ENCODE measurements at regions not wholly inside any gene's neighbourhood (a gene's known extent, or its start where the extent isn't known, plus 50 kb on each side); places are given as distances from the start of the nearest gene placed in this dataset.

DNA sequence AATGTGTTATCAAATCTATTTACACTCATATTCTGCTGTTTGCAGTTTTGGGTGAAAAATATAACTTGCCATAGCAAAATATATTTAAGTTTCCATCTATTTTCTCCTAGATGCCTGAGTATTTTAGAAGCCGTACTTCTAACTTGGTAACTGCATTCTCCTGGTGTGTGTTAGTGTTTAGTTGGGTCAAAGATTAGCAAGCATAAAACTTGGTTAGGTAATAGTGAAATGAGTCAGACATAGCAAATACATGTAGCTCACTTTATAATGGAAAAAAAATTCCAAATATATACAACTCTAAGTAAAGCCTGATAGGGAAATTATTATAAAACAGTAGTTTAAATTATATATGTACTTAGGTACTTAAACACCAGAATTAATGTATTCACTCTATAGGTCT, 640.7 kb upstream of the ST8SIA4 start:
- Histone ChIP-seq H3K27ac (ENCODE audit: low read length) (no peak overlapping the region), H3K36me3 (ENCODE audit: insufficient read depth, low read length) (no peaks in the 10 kb centered on the region), H3K4me2 (ENCODE audit: insufficient read depth, low read length) (no peak overlapping the region), H4K20me1 (ENCODE audit: insufficient read depth, low read length) (no peaks in the 10 kb centered on the region), H3K79me2 (ENCODE audit: insufficient read depth, low read length) (no peaks in the 10 kb centered on the region), H3K4me3 (ENCODE audit: low read depth in 1 of 2, low read length in 2 of 2) (no peak overlapping the region), H3K27me3 (ENCODE audit: insufficient read depth, low read length, poor library complexity) (no peaks in the 10 kb centered on the region), H3K4me1 (ENCODE audit: insufficient read depth, low read length) (no peaks in the 10 kb centered on the region), H2AFZ (ENCODE audit: low read depth, low read length) (no peak overlapping the region), H3K9ac (ENCODE audit: low read depth, low read length) (no peak overlapping the region), H3K9me3 (ENCODE audit: insufficient read depth, low read length, severe bottlenecking) (no peaks in the 10 kb centered on the region)
- ATAC-seq (ENCODE audit: insufficient read depth, low read depth) (no peak), DNase-seq (no peak)
- no peak for TF ChIP-seq EZH2 (IDR thresholded peaks at IDR 0.05; ENCODE audit: borderline replicate concordance, low read depth, low read length, severe bottlenecking)
- TF ChIP-seq, protein P1, sequence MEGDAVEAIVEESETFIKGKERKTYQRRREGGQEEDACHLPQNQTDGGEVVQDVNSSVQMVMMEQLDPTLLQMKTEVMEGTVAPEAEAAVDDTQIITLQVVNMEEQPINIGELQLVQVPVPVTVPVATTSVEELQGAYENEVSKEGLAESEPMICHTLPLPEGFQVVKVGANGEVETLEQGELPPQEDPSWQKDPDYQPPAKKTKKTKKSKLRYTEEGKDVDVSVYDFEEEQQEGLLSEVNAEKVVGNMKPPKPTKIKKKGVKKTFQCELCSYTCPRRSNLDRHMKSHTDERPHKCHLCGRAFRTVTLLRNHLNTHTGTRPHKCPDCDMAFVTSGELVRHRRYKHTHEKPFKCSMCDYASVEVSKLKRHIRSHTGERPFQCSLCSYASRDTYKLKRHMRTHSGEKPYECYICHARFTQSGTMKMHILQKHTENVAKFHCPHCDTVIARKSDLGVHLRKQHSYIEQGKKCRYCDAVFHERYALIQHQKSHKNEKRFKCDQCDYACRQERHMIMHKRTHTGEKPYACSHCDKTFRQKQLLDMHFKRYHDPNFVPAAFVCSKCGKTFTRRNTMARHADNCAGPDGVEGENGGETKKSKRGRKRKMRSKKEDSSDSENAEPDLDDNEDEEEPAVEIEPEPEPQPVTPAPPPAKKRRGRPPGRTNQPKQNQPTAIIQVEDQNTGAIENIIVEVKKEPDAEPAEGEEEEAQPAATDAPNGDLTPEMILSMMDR (IDR thresholded peaks at IDR 0.05; ENCODE audit: borderline replicate concordance, extremely low read depth, low read length, poor library complexity, severe bottlenecking) = no peak

DNA sequence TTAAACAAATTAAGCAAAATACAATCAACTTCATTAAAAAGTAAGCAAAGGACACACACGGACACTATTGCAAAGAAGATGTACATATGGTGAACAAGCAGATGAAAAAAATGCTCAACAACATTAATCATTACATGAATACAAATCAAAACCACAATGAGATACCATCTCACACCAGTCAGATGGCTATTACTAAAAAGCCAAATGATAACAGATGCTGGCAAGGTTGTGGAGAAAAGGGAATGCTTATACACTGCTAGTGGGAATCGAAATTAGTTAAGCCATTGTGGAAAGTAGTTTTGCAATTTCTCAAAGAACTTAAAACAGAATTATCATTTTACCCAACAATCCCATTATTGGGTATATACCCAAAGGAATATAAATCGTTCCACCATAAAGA, 636.2 kb upstream of the ST8SIA4 start:
- Histone ChIP-seq H4K20me1 (ENCODE audit: insufficient read depth, low read length) (no peaks in the 10 kb centered on the region), H3K9me3 (ENCODE audit: insufficient read depth, low read length, severe bottlenecking) (no peaks in the 10 kb centered on the region), H3K4me2 (ENCODE audit: insufficient read depth, low read length) (no peak overlapping the region), H3K79me2 (ENCODE audit: insufficient read depth, low read length) (no peaks in the 10 kb centered on the region), H3K27me3 (ENCODE audit: insufficient read depth, low read length, poor library complexity) (no peaks in the 10 kb centered on the region), H3K4me3 (ENCODE audit: low read depth in 1 of 2, low read length in 2 of 2) (no peak overlapping the region), H3K9ac (ENCODE audit: low read depth, low read length) (no peak overlapping the region), H3K36me3 (ENCODE audit: insufficient read depth, low read length) (no peaks in the 10 kb centered on the region), H2AFZ (ENCODE audit: low read depth, low read length) (no peak overlapping the region), H3K4me1 (ENCODE audit: insufficient read depth, low read length) (no peaks in the 10 kb centered on the region), H3K27ac (ENCODE audit: low read length) (no peak overlapping the region)
- no peak for TF ChIP-seq EZH2 (IDR thresholded peaks at IDR 0.05; ENCODE audit: borderline replicate concordance, low read depth, low read length, severe bottlenecking)
- TF ChIP-seq, protein P1 (IDR thresholded peaks at IDR 0.05; ENCODE audit: borderline replicate concordance, extremely low read depth, low read length, poor library complexity, severe bottlenecking) = no peak
- no peak for ATAC-seq (ENCODE audit: insufficient read depth, low read depth)
- no peak for DNase-seq

DNA sequence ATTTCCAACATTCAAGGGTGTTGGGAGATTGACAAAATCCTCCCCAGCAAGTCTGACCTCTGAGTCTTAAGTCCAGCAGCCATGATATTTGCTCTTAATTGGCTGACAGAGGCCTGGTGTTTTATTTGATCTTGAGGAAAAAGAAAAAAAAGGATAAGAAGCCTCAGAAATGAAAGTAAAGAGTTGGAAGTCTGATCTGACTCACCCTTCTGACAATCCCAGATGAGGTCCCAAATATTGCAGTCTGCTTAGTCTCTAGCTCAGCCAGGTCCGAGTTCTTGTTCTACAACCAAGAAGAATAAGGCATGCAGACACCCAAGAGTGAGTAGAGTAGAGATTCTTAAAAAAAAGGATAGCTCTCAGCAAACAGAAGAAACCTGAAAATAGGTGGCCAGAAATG, 632.5 kb upstream of the ST8SIA4 start:
- no peaks in the 10 kb centered on the region for H3K4me1 ChIP-seq (ENCODE audit: insufficient read depth, low read length)
- DNase-seq (no peak), ATAC-seq (ENCODE audit: insufficient read depth, low read depth) (no peak)
- H3K4me3 ChIP-seq (ENCODE audit: low read depth in 1 of 2, low read length in 2 of 2) = no peak overlapping the region
- no peaks in the 10 kb centered on the region for H3K79me2 ChIP-seq (ENCODE audit: insufficient read depth, low read length)
- no peak overlapping the region for H3K4me2 ChIP-seq (ENCODE audit: insufficient read depth, low read length)
- H3K36me3 ChIP-seq (ENCODE audit: insufficient read depth, low read length) = no peaks in the 10 kb centered on the region
- H3K9me3 ChIP-seq (ENCODE audit: insufficient read depth, low read length, severe bottlenecking) = no peaks in the 10 kb centered on the region
- H2AFZ ChIP-seq (ENCODE audit: low read depth, low read length) = no peak overlapping the region
- H3K9ac ChIP-seq (ENCODE audit: low read depth, low read length) = no peak overlapping the region
- H4K20me1 ChIP-seq (ENCODE audit: insufficient read depth, low read length) = no peaks in the 10 kb centered on the region
- no peak overlapping the region for H3K27ac ChIP-seq (ENCODE audit: low read length)
- no peaks in the 10 kb centered on the region for H3K27me3 ChIP-seq (ENCODE audit: insufficient read depth, low read length, poor library complexity)
- TF ChIP-seq, protein P1 (IDR thresholded peaks at IDR 0.05; ENCODE audit: borderline replicate concordance, extremely low read depth, low read length, poor library complexity, severe bottlenecking) = no peak
- no peak for TF ChIP-seq EZH2 (IDR thresholded peaks at IDR 0.05; ENCODE audit: borderline replicate concordance, low read depth, low read length, severe bottlenecking)

Data from DND-41 (cell line).